Loucy (cell line): ENCODE measurements at regions not wholly inside any gene's neighbourhood (a gene's known extent, or its start where the extent isn't known, plus 50 kb on each side); places are given as distances from the start of the nearest gene placed in this dataset.

ENCODE experiments used
- H2AFZ ChIP-seq: fragments of 200-600 bp; sonication (generic); 2 replicates; pipeline ENCODE4 v1.6.0; 2016; ENCODE audit warnings: antibody characterized with exemption, mild to moderate bottlenecking, low read length, moderate library complexity
- H3F3A ChIP-seq: fragments of 200-600 bp; 2 replicates; pipeline ENCODE4 v1.6.0; 2016; ENCODE audit warnings: antibody characterized with exemption, low read depth, mild to moderate bottlenecking
- H3K27me3 ChIP-seq: fragments of 200-600 bp; sonication (generic); 2 replicates; pipeline ENCODE4 v1.6.1; 2014; ENCODE audit warnings: low read length, mild to moderate bottlenecking; ENCODE audit not compliant: insufficient read depth, poor library complexity, severe bottlenecking
- H3K36me3 ChIP-seq: fragments of 200-600 bp; sonication (generic); 2 replicates; pipeline ENCODE4 v1.6.1; 2016; ENCODE audit warnings: low read length; ENCODE audit not compliant: insufficient read depth
- H3K4me1 ChIP-seq: fragments of 200-600 bp; sonication (generic); 2 replicates; pipeline ENCODE4 v1.5.1; 2014; ENCODE audit warnings: low read length, mild to moderate bottlenecking; ENCODE audit not compliant: insufficient read depth, poor library complexity, severe bottlenecking
- H3K4me2 ChIP-seq: fragments of 200-600 bp; sonication (generic); 2 replicates; pipeline ENCODE4 v1.6.0; 2014; ENCODE audit warnings: antibody characterized with exemption, low read length, low read depth, mild to moderate bottlenecking; ENCODE audit not compliant: poor library complexity, severe bottlenecking
- H3K4me3 ChIP-seq: fragments of 200-600 bp; sonication (generic); 2 replicates; pipeline ENCODE4 v1.5.1; 2014; ENCODE audit warnings: low read length, mild to moderate bottlenecking, mixed read lengths; ENCODE audit not compliant: poor library complexity, severe bottlenecking
- H3K79me2 ChIP-seq: fragments of 200-600 bp; sonication (generic); 2 replicates; pipeline ENCODE4 v1.6.1; 2014; ENCODE audit warnings: low read length; ENCODE audit not compliant: insufficient read depth
- H3K9ac ChIP-seq: fragments of 200-600 bp; sonication (generic); 2 replicates; pipeline ENCODE4 v1.6.0; 2014; ENCODE audit warnings: mild to moderate bottlenecking, low read depth, low read length, moderate library complexity; ENCODE audit not compliant: poor library complexity, severe bottlenecking
- H3K9me2 ChIP-seq: fragments of 200-600 bp; sonication (generic); replicated peaks from 2 replicates; pipeline ENCODE4 v1.6.1; 2016; ENCODE audit warnings: low read depth, low read length, mixed read lengths
- H3K9me3 ChIP-seq: fragments of 200-600 bp; sonication (generic); 2 replicates; pipeline ENCODE4 v1.6.1; 2014; ENCODE audit warnings: mild to moderate bottlenecking, antibody characterized with exemption, low read length, low read depth; ENCODE audit not compliant: insufficient read depth
- H4K20me1 ChIP-seq: fragments of 200-600 bp; sonication (generic); 2 replicates; pipeline ENCODE4 v1.6.0; 2014; ENCODE audit warnings: antibody characterized with exemption, low read length, mild to moderate bottlenecking; ENCODE audit not compliant: insufficient read depth, poor library complexity, severe bottlenecking
- CTCF ChIP-seq: fragments of 200-600 bp; sonication (generic); conservative IDR thresholded peaks from 2 replicates; pipeline ENCODE4 v1.5.1; 2014; ENCODE audit warnings: mild to moderate bottlenecking, antibody characterized with exemption, low read length
- EZH2phosphoT487 ChIP-seq: fragments of 200-600 bp; IDR thresholded peaks from 2 replicates; pipeline ENCODE4 v1.6.1; 2018; ENCODE audit warnings: antibody characterized with exemption, mild to moderate bottlenecking, moderate library complexity, borderline replicate concordance

DNA sequence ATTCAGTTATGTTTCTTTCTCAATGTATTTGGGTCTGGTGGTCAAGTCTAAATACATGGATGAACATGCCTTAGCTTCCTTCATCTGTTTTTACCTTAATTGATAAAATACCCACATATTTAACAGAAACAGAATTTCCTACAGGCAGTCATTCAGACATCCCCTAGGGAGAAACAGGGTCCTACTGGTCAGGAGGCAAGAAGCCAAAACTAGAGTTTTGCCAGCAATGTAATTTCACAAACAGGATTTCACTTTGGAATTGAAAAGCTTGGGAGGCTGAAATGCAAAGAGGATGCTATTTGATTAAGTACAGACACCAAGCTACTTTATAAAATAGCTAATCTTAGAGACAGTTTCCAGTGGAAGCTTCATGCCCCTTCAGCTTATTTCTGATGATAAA, 224.2 kb downstream of the SIPA1L2 start:
- H3K9ac ChIP-seq: no peak overlapping the region
- no peaks in the 10 kb centered on the region for H3K9me2 ChIP-seq
- no peaks in the 10 kb centered on the region for H4K20me1 ChIP-seq
- no peak overlapping the region for H3K4me3 ChIP-seq
- no peaks in the 10 kb centered on the region for H3K79me2 ChIP-seq
- TF ChIP-seq EZH2phosphoT487 (no peak), CTCF (no peak)
- H3K4me1 ChIP-seq: no peaks in the 10 kb centered on the region
- no peaks in the 10 kb centered on the region for H3K27me3 ChIP-seq
- H3K36me3 ChIP-seq: peaks cover 34% of the 10 kb centered on the region; the same call in 1 of the 2 replicates
- H3K9me3 ChIP-seq: no peaks in the 10 kb centered on the region
- H3F3A ChIP-seq: no peaks in the 10 kb centered on the region
- H2AFZ ChIP-seq: no peak overlapping the region
- H3K4me2 ChIP-seq: no peak overlapping the region

DNA sequence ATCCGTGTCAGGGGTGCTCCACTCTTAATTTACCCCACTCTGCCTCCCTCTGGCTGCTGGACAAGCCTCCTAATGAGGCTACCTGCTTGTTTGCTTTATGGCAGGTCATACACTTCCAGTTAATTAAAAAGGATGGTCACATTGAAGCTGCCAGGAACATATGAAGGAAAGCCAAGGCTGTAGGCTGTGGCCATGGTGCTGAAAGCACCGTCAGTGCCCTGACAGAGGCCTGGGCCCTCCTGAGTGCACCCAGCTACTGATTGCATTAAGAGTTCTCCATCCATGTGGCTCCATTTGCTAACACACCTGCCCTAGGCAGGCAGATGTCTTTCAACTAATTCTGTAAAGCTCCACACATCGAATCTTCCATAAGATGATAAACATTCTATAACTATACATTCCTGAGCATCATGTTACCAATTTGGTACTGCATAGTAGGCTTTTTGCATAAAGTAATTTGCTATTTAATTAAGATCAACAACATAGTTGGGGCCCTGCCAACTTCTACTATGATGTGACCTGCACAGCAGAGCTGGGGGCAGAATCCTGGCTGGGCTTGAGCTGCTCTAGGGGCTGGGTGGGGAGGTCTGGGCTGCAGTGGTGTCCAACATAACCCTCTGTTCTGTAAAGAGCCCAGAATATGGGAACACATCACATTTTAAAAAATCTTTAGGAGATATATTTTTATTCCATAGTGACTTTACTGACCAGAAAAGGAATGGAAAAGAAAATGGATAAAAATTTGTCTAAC, 224.8 kb downstream of the SIPA1L2 start:
- no peak overlapping the region for H3K4me2 ChIP-seq
- no peaks in the 10 kb centered on the region for H3K27me3 ChIP-seq
- no peaks in the 10 kb centered on the region for H3K79me2 ChIP-seq
- peaks cover 37% of the 10 kb centered on the region; the same call in 1 of the 2 replicates for H3K36me3 ChIP-seq
- no peaks in the 10 kb centered on the region for H3F3A ChIP-seq
- TF ChIP-seq EZH2phosphoT487 (no peak), CTCF (no peak)
- no peak overlapping the region for H3K9ac ChIP-seq
- no peaks in the 10 kb centered on the region for H3K9me2 ChIP-seq
- no peak overlapping the region for H3K4me3 ChIP-seq
- H3K9me3 ChIP-seq: no peaks in the 10 kb centered on the region
- H2AFZ ChIP-seq: no peak overlapping the region
- H3K4me1 ChIP-seq: no peaks in the 10 kb centered on the region
- no peaks in the 10 kb centered on the region for H4K20me1 ChIP-seq

GRCh38 chr1:232404227-232404626, 225.7 kb downstream of the SIPA1L2 start:
- Histone ChIP-seq H3K4me2 (no peak overlapping the region), H2AFZ (no peak overlapping the region), H3K27me3 (no peaks in the 10 kb centered on the region), H4K20me1 (no peaks in the 10 kb centered on the region), H3K9me2 (no peaks in the 10 kb centered on the region), H3K4me1 (no peaks in the 10 kb centered on the region), H3K79me2 (no peaks in the 10 kb centered on the region), H3K9ac (no peak overlapping the region), H3K36me3 (peaks cover 37% of the 10 kb centered on the region; the same call in 1 of the 2 replicates), H3K9me3 (no peaks in the 10 kb centered on the region), H3F3A (no peaks in the 10 kb centered on the region), H3K4me3 (no peak overlapping the region)
- TF ChIP-seq CTCF (no peak), EZH2phosphoT487 (no peak)
